ENCODE measurements at regions not wholly inside any gene's neighbourhood (a gene's known extent, or its start where the extent isn't known, plus 50 kb on each side); places are given as distances from the start of the nearest gene placed in this dataset.

DNA sequence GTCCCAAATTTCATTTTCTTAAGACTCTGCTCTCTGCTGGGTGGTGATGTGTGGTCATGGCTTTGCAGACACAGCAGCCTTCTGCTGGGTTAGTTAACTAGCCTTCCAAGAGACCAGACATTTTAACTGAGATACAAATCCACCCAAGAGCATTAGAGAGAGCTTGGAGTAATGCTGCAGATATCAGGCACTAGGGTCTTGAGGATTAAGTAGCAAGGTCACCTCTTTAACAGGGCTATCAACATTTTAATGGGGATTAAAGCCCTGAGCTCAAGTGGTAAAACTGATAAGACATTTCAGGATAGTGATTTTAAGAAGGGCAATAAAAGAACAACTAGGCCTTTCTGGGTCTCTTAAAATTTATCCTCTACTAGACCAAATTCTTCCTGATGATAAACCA, 461.2 kb downstream of the MEIS1 start:
- no peak for TF ChIP-seq EP300 (conservative IDR thresholded peaks at IDR 0.05; ENCODE audit: poor library complexity, severe bottlenecking)
- TF ChIP-seq, protein P1, sequence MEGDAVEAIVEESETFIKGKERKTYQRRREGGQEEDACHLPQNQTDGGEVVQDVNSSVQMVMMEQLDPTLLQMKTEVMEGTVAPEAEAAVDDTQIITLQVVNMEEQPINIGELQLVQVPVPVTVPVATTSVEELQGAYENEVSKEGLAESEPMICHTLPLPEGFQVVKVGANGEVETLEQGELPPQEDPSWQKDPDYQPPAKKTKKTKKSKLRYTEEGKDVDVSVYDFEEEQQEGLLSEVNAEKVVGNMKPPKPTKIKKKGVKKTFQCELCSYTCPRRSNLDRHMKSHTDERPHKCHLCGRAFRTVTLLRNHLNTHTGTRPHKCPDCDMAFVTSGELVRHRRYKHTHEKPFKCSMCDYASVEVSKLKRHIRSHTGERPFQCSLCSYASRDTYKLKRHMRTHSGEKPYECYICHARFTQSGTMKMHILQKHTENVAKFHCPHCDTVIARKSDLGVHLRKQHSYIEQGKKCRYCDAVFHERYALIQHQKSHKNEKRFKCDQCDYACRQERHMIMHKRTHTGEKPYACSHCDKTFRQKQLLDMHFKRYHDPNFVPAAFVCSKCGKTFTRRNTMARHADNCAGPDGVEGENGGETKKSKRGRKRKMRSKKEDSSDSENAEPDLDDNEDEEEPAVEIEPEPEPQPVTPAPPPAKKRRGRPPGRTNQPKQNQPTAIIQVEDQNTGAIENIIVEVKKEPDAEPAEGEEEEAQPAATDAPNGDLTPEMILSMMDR (IDR thresholded peaks at IDR 0.05; ENCODE audit: poor library complexity, severe bottlenecking) = no peak
- TF ChIP-seq, protein P2, sequence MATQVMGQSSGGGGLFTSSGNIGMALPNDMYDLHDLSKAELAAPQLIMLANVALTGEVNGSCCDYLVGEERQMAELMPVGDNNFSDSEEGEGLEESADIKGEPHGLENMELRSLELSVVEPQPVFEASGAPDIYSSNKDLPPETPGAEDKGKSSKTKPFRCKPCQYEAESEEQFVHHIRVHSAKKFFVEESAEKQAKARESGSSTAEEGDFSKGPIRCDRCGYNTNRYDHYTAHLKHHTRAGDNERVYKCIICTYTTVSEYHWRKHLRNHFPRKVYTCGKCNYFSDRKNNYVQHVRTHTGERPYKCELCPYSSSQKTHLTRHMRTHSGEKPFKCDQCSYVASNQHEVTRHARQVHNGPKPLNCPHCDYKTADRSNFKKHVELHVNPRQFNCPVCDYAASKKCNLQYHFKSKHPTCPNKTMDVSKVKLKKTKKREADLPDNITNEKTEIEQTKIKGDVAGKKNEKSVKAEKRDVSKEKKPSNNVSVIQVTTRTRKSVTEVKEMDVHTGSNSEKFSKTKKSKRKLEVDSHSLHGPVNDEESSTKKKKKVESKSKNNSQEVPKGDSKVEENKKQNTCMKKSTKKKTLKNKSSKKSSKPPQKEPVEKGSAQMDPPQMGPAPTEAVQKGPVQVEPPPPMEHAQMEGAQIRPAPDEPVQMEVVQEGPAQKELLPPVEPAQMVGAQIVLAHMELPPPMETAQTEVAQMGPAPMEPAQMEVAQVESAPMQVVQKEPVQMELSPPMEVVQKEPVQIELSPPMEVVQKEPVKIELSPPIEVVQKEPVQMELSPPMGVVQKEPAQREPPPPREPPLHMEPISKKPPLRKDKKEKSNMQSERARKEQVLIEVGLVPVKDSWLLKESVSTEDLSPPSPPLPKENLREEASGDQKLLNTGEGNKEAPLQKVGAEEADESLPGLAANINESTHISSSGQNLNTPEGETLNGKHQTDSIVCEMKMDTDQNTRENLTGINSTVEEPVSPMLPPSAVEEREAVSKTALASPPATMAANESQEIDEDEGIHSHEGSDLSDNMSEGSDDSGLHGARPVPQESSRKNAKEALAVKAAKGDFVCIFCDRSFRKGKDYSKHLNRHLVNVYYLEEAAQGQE (IDR thresholded peaks at IDR 0.05; ENCODE audit: borderline replicate concordance) = no peak
- TF ChIP-seq POLR2AphosphoS5 (IDR thresholded peaks at IDR 0.05) = no peak
